T-cell (primary cell): ENCODE measurements at regions not wholly inside any gene's neighbourhood (a gene's known extent, or its start where the extent isn't known, plus 50 kb on each side); places are given as distances from the start of the nearest gene placed in this dataset.

Experiments used
- ATAC-seq, 4 experiments: fragments of 200-7000 bp in 3 of 4; fragments of 150-1000 bp in 1 of 4; cut with Tn5 transposase; replicated peaks in 1 of 4; 1 replicate in 3 of 4; 2 replicates in 1 of 4; pipeline ENCODE4 v1.10.0; 2021; ENCODE audit warnings: moderate library complexity in 3 of 4, mild to moderate bottlenecking in 2 of 4, moderate number of reproducible peaks in 1 of 4
- CTCF ChIA-PET, 2 donors: fragments of 300-600 bp; sonication (Branson Sonifier 250); formaldehyde crosslinking; loops; one replicate each; lab custom pipeline; 2022; ENCODE audit warnings: antibody characterized with exemption in 2 of 2; lab: Charles Lee
- POLR2A ChIA-PET, 2 donors: fragments of 300-600 bp; sonication (Branson Sonifier 250); formaldehyde crosslinking; loops; one replicate each; lab custom pipeline; 2022; ENCODE audit warnings: antibody characterized with exemption in 2 of 2; lab: Charles Lee
- DNase-seq, 35 experiments: peaks; one replicate each; pipeline versions ENCODE4 v3.0.0 to v3.0.0-alpha.2; 2013 to 2023
- H3K27ac ChIP-seq: one replicate; pipeline ENCODE4 v1.5.1; 2013; ENCODE audit warnings: low read length
- H3K27me3 ChIP-seq, 2 experiments: replicated peaks in 1 of 2; 1 replicate in 1 of 2; 2 replicates in 1 of 2; pipeline versions ENCODE4 v1.6.1 to v1.7.0; 2013; ENCODE audit warnings: low read length in 1 of 2, mixed read lengths in 1 of 2; ENCODE audit not compliant: control insufficient read depth in 2 of 2, insufficient read depth in 2 of 2; ENCODE audit errors: extremely low read depth in 1 of 2
- H3K36me3 ChIP-seq, 2 donors: 1 replicate in 1 of 2; 2 replicates in 1 of 2; pipeline versions ENCODE4 v1.6.1 to v1.7.0; 2013; ENCODE audit warnings: low read length in 1 of 2; ENCODE audit not compliant: control insufficient read depth in 2 of 2, insufficient read depth in 1 of 2; ENCODE audit errors: extremely low read depth in 1 of 2
- H3K4me1 ChIP-seq, 2 experiments: 1 replicate in 1 of 2; 2 replicates in 1 of 2; pipeline versions ENCODE4 v1.6.1 to v1.7.0; 2013; ENCODE audit warnings: low read length in 2 of 2, mixed read lengths in 1 of 2; ENCODE audit not compliant: insufficient read depth in 2 of 2, control insufficient read depth in 1 of 2; ENCODE audit errors: extremely low read depth in 1 of 2
- H3K4me3 ChIP-seq, 2 donors: 1 replicate in 1 of 2; 2 replicates in 1 of 2; pipeline versions ENCODE4 v1.5.1 to v1.7.0; 2013; ENCODE audit warnings: mild to moderate bottlenecking in 2 of 2, low read length in 1 of 2, moderate library complexity in 1 of 2; ENCODE audit not compliant: control insufficient read depth in 1 of 2; ENCODE audit errors: extremely low read depth in 1 of 2
- H3K9me3 ChIP-seq: 2 replicates; pipeline ENCODE4 v1.7.0; 2013
- H3K27ac Mint-ChIP-seq, 2 donors: one replicate each; pipeline ENCODE4 v1.8.0; 2020 to 2021; ENCODE audit warnings: mild to moderate bottlenecking in 2 of 2, mixed read lengths in 2 of 2
- H3K27me3 Mint-ChIP-seq, 2 donors: one replicate each; pipeline ENCODE4 v1.8.0; 2021 to 2022; ENCODE audit warnings: mixed read lengths in 2 of 2
- H3K36me3 Mint-ChIP-seq: one replicate; pipeline ENCODE4 v1.8.0; 2021; ENCODE audit warnings: mixed read lengths
- H3K4me1 Mint-ChIP-seq, 3 donors: one replicate each; pipeline ENCODE4 v1.8.0; 2020 to 2022; ENCODE audit warnings: mixed read lengths in 3 of 3, mild to moderate bottlenecking in 1 of 3
- H3K4me3 Mint-ChIP-seq, 3 donors: one replicate each; pipeline ENCODE4 v1.8.0; 2020 to 2022; ENCODE audit warnings: mild to moderate bottlenecking in 3 of 3, mixed read lengths in 3 of 3, moderate library complexity in 3 of 3
- H3K9me3 Mint-ChIP-seq, 3 donors: one replicate each; pipeline ENCODE4 v1.8.0; 2020 to 2022; ENCODE audit warnings: mixed read lengths in 3 of 3
- WGBS: methylation state at CpG from one replicate; pipeline ENCODE4 v1.1.5; 2013; ENCODE audit warnings: missing lambda C conversion rate; ENCODE audit not compliant: insufficient coverage; 5-methylcytosine and 5-hydroxymethylcytosine counted together

- Mint-ChIP-seq H3K27ac (no peak overlapping the region), H3K9me3 (no peaks in the 10 kb centered on the region), H3K36me3 (no peaks in the 10 kb centered on the region), H3K4me3 (no peak overlapping the region), H3K27me3 (peaks cover 0 to 3% of the 10 kb centered on the region in 2 donors), H3K4me1 (no peaks in the 10 kb centered on the region)
- Histone ChIP-seq H3K4me3 (no peak overlapping the region), H3K27me3 (no peaks in the 10 kb centered on the region), H3K4me1 (no peaks in the 10 kb centered on the region), H3K9me3 (no peaks in the 10 kb centered on the region), H3K27ac (no peak overlapping the region), H3K36me3 (no peaks in the 10 kb centered on the region)
- ChIA-PET CTCF (interaction anchor here in 1 of 2 donors (1.2 kb wide), 1 partner anchor 95 kb away, joined by 3 read pairs; no protein-coding TSS in a partner anchor), POLR2A (no interaction called here)
- DNase-seq (no peak), ATAC-seq (no peak)
- WGBS: 78% methylated on average over 1 of the region's 1 CpG
Observed at GRCh38 chr7:144941127-144941526, 105.3 kb upstream of the TPK1 start.

GRCh38 chr7:144937199-144937598 is 101.3 kb upstream of the TPK1 start:
- CTCF ChIA-PET: no interaction called here
- H3K4me1 ChIP-seq: no peaks in the 10 kb centered on the region
- Mint-ChIP-seq H3K27ac (no peak overlapping the region), H3K9me3 (peaks cover 4 to 6% (median 5%) of the 10 kb centered on the region in 3 donors), H3K4me1 (no peaks in the 10 kb centered on the region), H3K4me3 (no peak overlapping the region), H3K36me3 (no peaks in the 10 kb centered on the region), H3K27me3 (peaks cover 0 to 3% of the 10 kb centered on the region in 2 donors)
- no peak overlapping the region for H3K27ac ChIP-seq
- H3K4me3 ChIP-seq: no peak overlapping the region
- no peaks in the 10 kb centered on the region for H3K36me3 ChIP-seq
- no peaks in the 10 kb centered on the region for H3K27me3 ChIP-seq
- no CpG with 5 or more reads among the region's 2 CpGs for WGBS
- no peaks in the 10 kb centered on the region for H3K9me3 ChIP-seq
- DNase-seq (no peak), ATAC-seq (no peak)
- POLR2A ChIA-PET: no interaction called here

GRCh38 chr7:144936314-144936713 is 100.5 kb upstream of the TPK1 start:
- no peak overlapping the region for H3K4me3 Mint-ChIP-seq
- ChIA-PET POLR2A (no interaction called here), CTCF (no interaction called here)
- Histone ChIP-seq H3K36me3 (no peaks in the 10 kb centered on the region), H3K9me3 (no peaks in the 10 kb centered on the region), H3K4me3 (no peak overlapping the region), H3K27me3 (no peaks in the 10 kb centered on the region), H3K4me1 (no peaks in the 10 kb centered on the region), H3K27ac (no peak overlapping the region)
- H3K4me1 Mint-ChIP-seq: no peaks in the 10 kb centered on the region
- WGBS: no CpG with 5 or more reads among the region's 1 CpG
- ATAC-seq (no peak), DNase-seq (no peak)
- no peak overlapping the region for H3K27ac Mint-ChIP-seq
- peaks cover 4 to 6% (median 5%) of the 10 kb centered on the region in 3 donors for H3K9me3 Mint-ChIP-seq
- peaks cover 0 to 3% of the 10 kb centered on the region in 2 donors for H3K27me3 Mint-ChIP-seq
- no peaks in the 10 kb centered on the region for H3K36me3 Mint-ChIP-seq

- CTCF ChIA-PET: interaction anchor here in 1 of 2 donors (0.7 to 0.8 kb wide), 2 partner anchors 97 to 98 kb away, joined by 4 to 9 read pairs; no protein-coding TSS in a partner anchor
- no CpG with 5 or more reads among the region's 6 CpGs for WGBS
- H3K4me3 Mint-ChIP-seq: no peak overlapping the region
Observed at GRCh38 chr7:144910411-144910810, 74.6 kb upstream of the TPK1 start.

GRCh38 chr7:144908943-144909556 is 73.2 kb upstream of the TPK1 start:
- H3K4me1 ChIP-seq: no peaks in the 10 kb centered on the region
- 50% methylated on average over 2 of the region's 4 CpGs for WGBS
- ATAC-seq: no peak
- Mint-ChIP-seq H3K27me3 (no peaks in the 10 kb centered on the region), H3K4me3 (no peak overlapping the region), H3K27ac (no peak overlapping the region), H3K9me3 (no peaks in the 10 kb centered on the region), H3K4me1 (peaks cover 10 to 14% (median 11%) of the 10 kb centered on the region in 3 donors), H3K36me3 (no peaks in the 10 kb centered on the region)
- DNase-seq: no peak
- H3K27me3 ChIP-seq: peaks cover 0 to 3% of the 10 kb centered on the region in 2 experiments
- ChIA-PET POLR2A (interaction anchor here (0.5 to 0.7 kb wide), 5 partner anchors 69 to 342 kb away, joined by 3 to 11 read pairs (median 4); no protein-coding TSS in a partner anchor), CTCF (interaction anchor here in 1 of 2 donors (0.7 kb wide), 1 partner anchor 73 kb away, joined by 3 read pairs; the partner anchor contains the start of gene TPK1)
- H3K4me3 ChIP-seq: no peak overlapping the region
- H3K9me3 ChIP-seq: no peaks in the 10 kb centered on the region
- H3K36me3 ChIP-seq: no peaks in the 10 kb centered on the region
- H3K27ac ChIP-seq: no peak overlapping the region

More at GRCh38 chr7:144910411-144910810, 74.6 kb upstream of the TPK1 start:
- peaks cover 0 to 3% of the 10 kb centered on the region in 2 experiments for H3K27me3 ChIP-seq
- Mint-ChIP-seq H3K4me1 (peaks cover 10 to 14% (median 11%) of the 10 kb centered on the region in 3 donors), H3K27ac (no peak overlapping the region), H3K36me3 (no peaks in the 10 kb centered on the region), H3K27me3 (no peaks in the 10 kb centered on the region), H3K9me3 (no peaks in the 10 kb centered on the region)
- no peak overlapping the region for H3K4me3 ChIP-seq
- ATAC-seq (no peak), DNase-seq (no peak)
- POLR2A ChIA-PET: no interaction called here
- H3K27ac ChIP-seq: no peak overlapping the region
- no peaks in the 10 kb centered on the region for H3K4me1 ChIP-seq
- H3K36me3 ChIP-seq: no peaks in the 10 kb centered on the region
- no peaks in the 10 kb centered on the region for H3K9me3 ChIP-seq

GRCh38 chr7:144908324-144908723 is 72.5 kb upstream of the TPK1 start:
- Mint-ChIP-seq H3K27ac (no peak overlapping the region), H3K4me3 (no peak overlapping the region), H3K27me3 (peaks cover 0 to 1% of the 10 kb centered on the region in 2 donors), H3K4me1 (peaks cover 10 to 14% (median 11%) of the 10 kb centered on the region in 3 donors), H3K36me3 (no peaks in the 10 kb centered on the region), H3K9me3 (no peaks in the 10 kb centered on the region)
- Histone ChIP-seq H3K27ac (no peak overlapping the region), H3K4me3 (no peak overlapping the region), H3K27me3 (peaks cover 0 to 3% of the 10 kb centered on the region in 2 experiments), H3K36me3 (no peaks in the 10 kb centered on the region), H3K4me1 (no peaks in the 10 kb centered on the region), H3K9me3 (no peaks in the 10 kb centered on the region)
- ChIA-PET CTCF (no interaction called here), POLR2A (interaction anchor here in 1 of 2 donors (0.7 kb wide), 1 partner anchor 107 kb away, joined by 4 read pairs; no protein-coding TSS in a partner anchor)
- ATAC-seq: no peak
- WGBS: 91% methylated on average over 1 of the region's 1 CpG
- DNase-seq: no peak
